HG03575 (cell line): ENCODE measurements at regions not wholly inside any gene's neighbourhood (a gene's known extent, or its start where the extent isn't known, plus 50 kb on each side); places are given as distances from the start of the nearest gene placed in this dataset.

Experiments used
- ATAC-seq: cut with Tn5 transposase; IDR thresholded peaks from one replicate; pipeline ENCODE4 v1.9.1; 2021; ENCODE audit not compliant: unreplicated experiment, insufficient number of reproducible peaks, low FRiP score; ENCODE audit errors: extremely low read depth

- ATAC-seq: no peak
Measured at GRCh38 chr6:4311976-4312860, 176.8 kb upstream of the ECI2 start.

GRCh38 chr6:4309540-4309939 is 174.2 kb upstream of the ECI2 start:
- ATAC-seq: no peak

- ATAC-seq: no peak
Measured at GRCh38 chr6:4308364-4308763, 173.0 kb upstream of the ECI2 start.

- no peak for ATAC-seq
Measured at GRCh38 chr6:4304927-4305455, 169.6 kb upstream of the ECI2 start.

- ATAC-seq: no peak
Measured at GRCh38 chr6:4303638-4304037, 168.3 kb upstream of the ECI2 start.

GRCh38 chr6:4302524-4302923 is 167.1 kb upstream of the ECI2 start:
- no peak for ATAC-seq

- no peak for ATAC-seq
Measured at GRCh38 chr6:4301871-4302270, 166.5 kb upstream of the ECI2 start.

- no peak for ATAC-seq
Measured at GRCh38 chr6:4300917-4301316, 165.5 kb upstream of the ECI2 start.

GRCh38 chr6:4299476-4299875 is 164.1 kb upstream of the ECI2 start:
- no peak for ATAC-seq

- ATAC-seq: no peak
Measured at GRCh38 chr6:4297348-4297747, 162.0 kb upstream of the ECI2 start.

GRCh38 chr6:4296552-4296951 is 161.2 kb upstream of the ECI2 start:
- ATAC-seq: no peak

GRCh38 chr6:4295783-4296155 is 160.4 kb upstream of the ECI2 start:
- ATAC-seq: no peak

GRCh38 chr6:4295058-4295782 is 159.8 kb upstream of the ECI2 start:
- no peak for ATAC-seq

GRCh38 chr6:4294636-4295035 is 159.3 kb upstream of the ECI2 start:
- no peak for ATAC-seq

GRCh38 chr6:4291453-4292403 is 156.4 kb upstream of the ECI2 start:
- ATAC-seq: no peak

GRCh38 chr6:4289770-4290320 is 154.5 kb upstream of the ECI2 start:
- ATAC-seq: no peak

GRCh38 chr6:4287811-4288244 is 152.5 kb upstream of the ECI2 start:
- ATAC-seq: no peak

GRCh38 chr6:4287372-4287771 is 152.0 kb upstream of the ECI2 start:
- ATAC-seq: no peak

GRCh38 chr6:4282926-4283325 is 147.6 kb upstream of the ECI2 start:
- ATAC-seq: no peak
